Mammary epithelial cell (primary cell): ENCODE measurements at regions not wholly inside any gene's neighbourhood (a gene's known extent, or its start where the extent isn't known, plus 50 kb on each side); places are given as distances from the start of the nearest gene placed in this dataset.

Source experiments
- EZH2 ChIP-seq: IDR thresholded peaks from 2 replicates; pipeline ENCODE4 v1.6.1; 2012; ENCODE audit warnings: low read length, inconsistent platforms, borderline replicate concordance
- TF ChIP-seq, protein P1 (sequence below), 2 donors: IDR thresholded peaks in 1 of 2; conservative IDR thresholded peaks in 1 of 2; 2 replicates each; pipeline ENCODE4 v1.5.1; 2011 to 2012; ENCODE audit warnings: inconsistent platforms in 2 of 2, low read length in 2 of 2, mild to moderate bottlenecking in 2 of 2, control low read depth in 1 of 2, low read depth in 1 of 2; ENCODE audit not compliant: insufficient read depth in 1 of 2; ENCODE audit errors: extremely low read depth in 1 of 2

DNA sequence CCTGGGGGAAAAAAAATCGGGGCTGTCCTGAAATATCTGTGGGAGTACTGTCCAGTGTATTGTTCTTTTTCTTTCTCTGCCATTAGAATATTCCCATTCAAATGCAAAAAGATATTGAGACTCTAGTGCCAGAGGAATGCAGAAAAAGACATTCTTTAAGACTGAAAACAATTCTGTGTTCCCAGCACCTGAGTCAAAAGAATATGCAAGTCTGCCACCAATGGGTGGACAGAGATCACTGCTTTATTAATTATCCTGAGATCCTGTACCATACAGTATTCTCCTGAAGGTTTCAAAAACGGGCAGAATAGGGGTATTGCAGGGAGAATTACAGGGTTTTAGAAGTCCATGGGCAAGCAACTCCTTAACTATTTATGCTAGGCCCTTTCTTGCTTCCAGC is 361.8 kb downstream of the C12orf50 start:
- TF ChIP-seq, protein P1, sequence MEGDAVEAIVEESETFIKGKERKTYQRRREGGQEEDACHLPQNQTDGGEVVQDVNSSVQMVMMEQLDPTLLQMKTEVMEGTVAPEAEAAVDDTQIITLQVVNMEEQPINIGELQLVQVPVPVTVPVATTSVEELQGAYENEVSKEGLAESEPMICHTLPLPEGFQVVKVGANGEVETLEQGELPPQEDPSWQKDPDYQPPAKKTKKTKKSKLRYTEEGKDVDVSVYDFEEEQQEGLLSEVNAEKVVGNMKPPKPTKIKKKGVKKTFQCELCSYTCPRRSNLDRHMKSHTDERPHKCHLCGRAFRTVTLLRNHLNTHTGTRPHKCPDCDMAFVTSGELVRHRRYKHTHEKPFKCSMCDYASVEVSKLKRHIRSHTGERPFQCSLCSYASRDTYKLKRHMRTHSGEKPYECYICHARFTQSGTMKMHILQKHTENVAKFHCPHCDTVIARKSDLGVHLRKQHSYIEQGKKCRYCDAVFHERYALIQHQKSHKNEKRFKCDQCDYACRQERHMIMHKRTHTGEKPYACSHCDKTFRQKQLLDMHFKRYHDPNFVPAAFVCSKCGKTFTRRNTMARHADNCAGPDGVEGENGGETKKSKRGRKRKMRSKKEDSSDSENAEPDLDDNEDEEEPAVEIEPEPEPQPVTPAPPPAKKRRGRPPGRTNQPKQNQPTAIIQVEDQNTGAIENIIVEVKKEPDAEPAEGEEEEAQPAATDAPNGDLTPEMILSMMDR (conservative IDR thresholded peaks at IDR 0.05 in 1 of 2, IDR thresholded peaks at IDR 0.05 in 1 of 2; ENCODE audit: extremely low read depth in 1 of 2, insufficient read depth in 1 of 2, low read depth in 1 of 2, low read length in 2 of 2): peak; percentile 66 to 68
- TF ChIP-seq EZH2: no peak
